ENCODE measurements at regions not wholly inside any gene's neighbourhood (a gene's known extent, or its start where the extent isn't known, plus 50 kb on each side); places are given as distances from the start of the nearest gene placed in this dataset.

DNA sequence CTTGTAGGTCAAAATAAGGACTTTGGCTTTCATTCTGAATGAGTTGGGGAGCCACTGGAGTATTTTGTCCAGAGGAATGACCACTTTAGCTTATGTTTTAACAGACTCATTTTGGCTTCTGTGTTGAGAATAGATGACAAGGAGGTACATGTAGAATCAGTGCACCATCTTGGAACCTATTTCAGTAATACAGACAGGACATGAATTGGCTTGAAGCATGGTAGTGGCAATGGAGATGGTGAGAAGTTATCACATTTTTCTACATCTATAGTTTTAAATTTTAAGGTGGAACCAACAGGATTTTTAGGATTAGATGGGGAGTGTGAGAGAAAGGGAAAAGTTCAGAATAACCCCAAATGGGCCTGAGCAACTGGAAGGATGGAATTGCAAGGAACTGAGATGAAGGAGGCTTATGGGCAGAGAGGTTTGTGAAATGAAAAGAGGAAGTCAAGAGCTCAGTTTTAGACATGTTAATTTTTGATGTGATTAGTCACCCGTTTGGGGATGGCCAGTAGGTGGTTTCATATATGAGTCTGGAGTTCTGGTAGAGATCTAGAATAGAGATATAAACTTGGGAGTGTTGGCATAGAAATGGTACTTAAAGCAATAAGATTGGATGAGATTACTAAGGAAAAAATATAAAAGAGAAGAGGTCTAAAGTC lies 89.2 kb upstream of the JAZF1 start:
- no peak for TF ChIP-seq CTCF (IDR thresholded peaks at IDR 0.05; ENCODE audit: low read depth, low read length)
- no peak for DNase-seq (ENCODE audit: low read depth in 2 of 2)

DNA sequence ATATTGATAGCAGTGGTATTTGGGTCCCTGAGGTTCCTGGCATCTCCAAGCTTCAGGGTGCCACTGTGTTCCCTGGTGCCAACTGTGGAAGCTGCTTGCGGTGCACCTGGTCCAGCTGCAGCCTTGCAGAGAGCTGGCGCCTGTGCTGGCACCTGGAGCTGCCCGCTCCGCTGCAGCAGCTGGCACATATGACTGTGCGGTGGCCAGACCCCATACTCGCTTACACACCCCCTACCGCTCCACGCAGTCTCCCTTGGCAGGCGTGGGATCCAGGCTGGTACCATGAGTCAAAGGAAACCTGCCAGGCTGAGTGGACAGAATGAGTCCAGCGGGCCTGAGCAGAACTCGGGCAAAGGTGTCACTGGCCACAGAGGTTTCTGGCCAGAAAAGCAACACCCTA lies 89.9 kb upstream of the JAZF1 start:
- TF ChIP-seq CTCF (IDR thresholded peaks at IDR 0.05; ENCODE audit: low read depth, low read length) = no peak

More for the DNA sequence above, 89.2 kb upstream of the JAZF1 start:
- H3K4me3 ChIP-seq (replicated peaks in 1 of 2; ENCODE audit: low read depth in 2 of 2, low read length in 2 of 2) = no peak overlapping the region

DNA sequence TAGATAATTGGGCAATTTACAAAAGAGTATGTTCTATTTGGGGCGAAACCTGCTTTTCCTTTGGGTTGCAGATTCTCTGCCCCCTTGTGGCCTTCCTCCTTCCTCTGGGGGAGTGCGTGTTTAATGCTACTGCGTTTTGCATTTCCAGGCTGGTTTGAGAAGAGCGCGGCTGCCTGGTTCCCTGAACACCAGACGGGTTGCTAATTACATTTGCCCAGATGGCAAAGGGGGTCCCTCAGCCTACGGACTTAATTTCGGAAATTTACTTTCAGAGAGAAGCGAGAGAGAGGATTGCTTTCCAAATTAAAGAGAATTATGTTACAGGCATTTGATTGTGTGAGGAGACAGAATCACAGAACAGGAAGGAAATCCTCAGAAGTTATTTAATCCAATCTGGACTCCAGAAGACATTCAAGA lies 91.9 kb upstream of the JAZF1 start:
- H3K4me3 ChIP-seq (replicated peaks in 1 of 2; ENCODE audit: low read depth in 2 of 2, low read length in 2 of 2) = no peak overlapping the region
- peak; percentile 62 to 72 for DNase-seq (ENCODE audit: low read depth in 2 of 2)

More for the DNA sequence above, 89.9 kb upstream of the JAZF1 start:
- no peak overlapping the region for H3K4me3 ChIP-seq (replicated peaks in 1 of 2; ENCODE audit: low read depth in 2 of 2, low read length in 2 of 2)
- no peak for DNase-seq (ENCODE audit: low read depth in 2 of 2)

DNA sequence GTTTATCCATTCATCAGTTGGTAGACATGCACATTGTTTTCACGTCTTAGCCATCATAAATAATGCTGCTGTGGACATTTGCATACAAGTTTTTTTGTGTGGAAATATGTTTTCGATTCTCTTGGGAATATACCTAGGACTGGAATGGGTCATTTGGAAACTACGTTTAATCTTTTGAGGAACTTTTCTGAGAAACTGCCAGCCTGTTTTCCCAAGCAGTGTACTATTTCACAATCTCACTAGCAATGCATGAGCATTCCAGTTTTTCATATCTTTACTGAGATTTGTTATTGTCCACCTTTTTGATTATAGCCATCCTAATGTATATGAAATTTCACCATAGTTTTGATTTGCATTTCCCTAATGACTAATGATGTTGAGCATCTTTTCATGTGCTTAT lies 95.7 kb upstream of the JAZF1 start:
- peak; percentile 6 to 13 for DNase-seq (ENCODE audit: low read depth in 2 of 2)
- TF ChIP-seq CTCF (IDR thresholded peaks at IDR 0.05; ENCODE audit: low read depth, low read length) = no peak
- H3K4me3 ChIP-seq (replicated peaks in 1 of 2; ENCODE audit: low read depth in 2 of 2, low read length in 2 of 2) = no peak overlapping the region

More for the DNA sequence above, 91.9 kb upstream of the JAZF1 start:
- peak; percentile 81 for TF ChIP-seq CTCF (IDR thresholded peaks at IDR 0.05; ENCODE audit: low read depth, low read length)

DNA sequence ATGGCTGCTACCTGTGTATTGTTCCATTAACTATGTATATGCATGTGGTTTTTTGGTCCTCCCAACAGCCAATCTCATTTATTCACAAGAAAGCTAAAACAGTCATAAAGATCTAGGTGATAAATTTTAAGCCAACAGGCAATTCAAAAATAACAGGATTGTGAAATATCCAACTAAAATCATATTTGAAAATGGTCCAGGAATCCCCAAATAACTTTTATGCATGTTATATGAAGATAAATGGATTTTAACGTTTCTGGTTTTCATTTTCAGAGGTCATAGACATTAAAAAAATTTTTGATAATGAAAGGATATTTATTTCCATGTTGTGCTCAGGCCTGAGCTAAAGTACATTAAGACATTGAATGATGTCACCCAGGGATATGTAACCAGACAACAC lies 96.8 kb upstream of the JAZF1 start:
- no peak for DNase-seq (ENCODE audit: low read depth in 2 of 2)
- TF ChIP-seq CTCF (IDR thresholded peaks at IDR 0.05; ENCODE audit: low read depth, low read length) = no peak
- H3K4me3 ChIP-seq (replicated peaks in 1 of 2; ENCODE audit: low read depth in 2 of 2, low read length in 2 of 2) = no peak overlapping the region

DNA sequence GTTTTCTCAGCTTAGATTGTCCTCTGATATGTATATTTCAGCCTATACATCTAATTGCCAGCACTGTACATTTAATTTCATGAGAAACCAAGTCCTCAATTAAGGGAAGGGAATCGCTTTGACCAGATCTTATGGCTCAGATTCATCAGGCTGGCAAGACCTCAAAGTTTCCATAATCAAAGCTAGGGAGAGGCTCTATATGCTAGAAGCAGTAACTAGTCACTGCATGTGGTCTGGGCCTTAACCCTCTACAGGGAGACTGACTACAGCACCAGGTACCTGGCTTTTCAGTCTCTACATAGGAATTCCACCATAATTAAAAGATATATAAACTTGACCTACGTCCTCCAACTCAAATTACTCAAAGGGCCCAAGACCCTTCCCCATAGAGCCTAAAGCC lies 97.4 kb upstream of the JAZF1 start:
- DNase-seq (ENCODE audit: low read depth in 2 of 2) = no peak
- H3K4me3 ChIP-seq (replicated peaks in 1 of 2; ENCODE audit: low read depth in 2 of 2, low read length in 2 of 2) = no peak overlapping the region
- no peak for TF ChIP-seq CTCF (IDR thresholded peaks at IDR 0.05; ENCODE audit: low read depth, low read length)

GRCh38 chr7:28280516-28280915 lies 99.9 kb upstream of the JAZF1 start:
- TF ChIP-seq CTCF (IDR thresholded peaks at IDR 0.05; ENCODE audit: low read depth, low read length) = no peak
- no peak overlapping the region for H3K4me3 ChIP-seq (replicated peaks in 1 of 2; ENCODE audit: low read depth in 2 of 2, low read length in 2 of 2)
- no peak for DNase-seq (ENCODE audit: low read depth in 2 of 2)

All from cardiac fibroblast (primary cell).